ENCODE measurements at regions not wholly inside any gene's neighbourhood (a gene's known extent, or its start where the extent isn't known, plus 50 kb on each side); places are given as distances from the start of the nearest gene placed in this dataset.
A peak's percentile ranks its signal among the peaks of the same experiment; 100 is the strongest.

- Mint-ChIP-seq H3K36me3 (ENCODE audit: insufficient read depth, unreplicated experiment) (peaks cover 4% of the 10 kb centered on the region), H3K4me1 (ENCODE audit: insufficient read depth, unreplicated experiment) (peaks cover 38% of the 10 kb centered on the region), H3K27me3 (ENCODE audit: insufficient read depth, unreplicated experiment) (no peaks in the 10 kb centered on the region), H3K9me3 (ENCODE audit: unreplicated experiment) (no peaks in the 10 kb centered on the region), H3K27ac (ENCODE audit: low read depth, unreplicated experiment) (peak overlapping the region; percentile 98), H3K4me3 (ENCODE audit: unreplicated experiment) (peak overlapping the region; percentile 75)
- no TSS peak for BruUV-seq (replicated peaks)
- peak; percentile 99 for DNase-seq (ENCODE audit: unreplicated experiment)
- ChIA-PET CTCF (interaction anchor here (0.6 to 1.2 kb wide), 5 partner anchors 41 to 187 kb away, joined by 3 to 5 read pairs (median 3); no protein-coding TSS in a partner anchor), POLR2A (interaction anchor here (0.6 to 4.7 kb wide), 26 partner anchors 9 to 352 kb away, joined by 3 to 67 read pairs (median 4); partner anchors contain the start of genes ARSB, LHFPL2 and SCAMP1)
- no peak for TF ChIP-seq CTCF (IDR thresholded peaks at IDR 0.05; ENCODE audit: unreplicated experiment)
- intact Hi-C loops (cut with micrococcal nuclease): loop anchor here (1.0 kb wide), 3 partner anchors 21 to 61 kb away; partner anchors contain the start of gene LHFPL2
Observed at GRCh38 chr5:78699552-78700153, 51.1 kb upstream of the LHFPL2 start.

- H3K27me3 Mint-ChIP-seq (ENCODE audit: insufficient read depth, unreplicated experiment): no peaks in the 10 kb centered on the region
- ChIA-PET CTCF (interaction anchor here (0.6 to 1.3 kb wide), 4 partner anchors 24 to 265 kb away, joined by 3 to 4 read pairs (median 3); no protein-coding TSS in a partner anchor), POLR2A (interaction anchor here (0.7 to 4.7 kb wide), 7 partner anchors 8 to 154 kb away, joined by 3 to 67 read pairs (median 4); partner anchors contain the start of gene LHFPL2)
- TF ChIP-seq CTCF (IDR thresholded peaks at IDR 0.05; ENCODE audit: unreplicated experiment): no peak
- H3K4me3 Mint-ChIP-seq (ENCODE audit: unreplicated experiment): peak overlapping the region; percentile 8
- intact Hi-C loops (cut with micrococcal nuclease): no loop called here
- H3K4me1 Mint-ChIP-seq (ENCODE audit: insufficient read depth, unreplicated experiment): peaks cover 38% of the 10 kb centered on the region
- H3K9me3 Mint-ChIP-seq (ENCODE audit: unreplicated experiment): no peaks in the 10 kb centered on the region
- peak; percentile 39 for DNase-seq (ENCODE audit: unreplicated experiment)
- no TSS peak for BruUV-seq (replicated peaks)
- peaks cover 4% of the 10 kb centered on the region for H3K36me3 Mint-ChIP-seq (ENCODE audit: insufficient read depth, unreplicated experiment)
- H3K27ac Mint-ChIP-seq (ENCODE audit: low read depth, unreplicated experiment): peak overlapping the region; percentile 98
Observed at GRCh38 chr5:78698191-78698791, 49.7 kb upstream of the LHFPL2 start.

Measured in MCF 10A (cell line).